CD14-positive monocyte (primary cell): ENCODE measurements at regions not wholly inside any gene's neighbourhood (a gene's known extent, or its start where the extent isn't known, plus 50 kb on each side); places are given as distances from the start of the nearest gene placed in this dataset.

ENCODE experiments used
- DNase-seq, 3 donors: peaks; one replicate each; pipeline ENCODE4 v3.0.0-alpha.2; 2011 to 2022
- H2AFZ ChIP-seq: 2 replicates; pipeline ENCODE4 v1.6.0; 2012; ENCODE audit warnings: mild to moderate bottlenecking, low read depth, low read length, inconsistent platforms; ENCODE audit not compliant: insufficient read depth, poor library complexity, severe bottlenecking
- H3K27ac ChIP-seq, 2 donors: 1 replicate in 1 of 2; 2 replicates in 1 of 2; pipeline ENCODE4 v1.5.1; 2012 to 2013; ENCODE audit warnings: low read length in 2 of 2, control low read depth in 1 of 2, inconsistent platforms in 1 of 2, low read depth in 1 of 2, mild to moderate bottlenecking in 1 of 2
- H3K27me3 ChIP-seq, 2 donors: one replicate each; pipeline versions ENCODE4 v1.6.0 to v1.6.1; 2011 to 2013; ENCODE audit warnings: low read length in 2 of 2; ENCODE audit not compliant: control insufficient read depth in 2 of 2, insufficient read depth in 2 of 2
- H3K36me3 ChIP-seq, 2 donors: replicated peaks in 1 of 2; 1 replicate in 1 of 2; 2 replicates in 1 of 2; pipeline versions ENCODE4 v1.5.1 to v1.6.1; 2012 to 2013; ENCODE audit warnings: low read length in 2 of 2, control low read depth in 1 of 2, inconsistent platforms in 1 of 2, mild to moderate bottlenecking in 1 of 2; ENCODE audit not compliant: insufficient read depth in 2 of 2, control insufficient read depth in 1 of 2
- H3K4me1 ChIP-seq, 2 donors: 1 replicate in 1 of 2; 2 replicates in 1 of 2; pipeline versions ENCODE4 v1.5.1 to v1.6.1; 2012 to 2013; ENCODE audit warnings: low read length in 2 of 2, control low read depth in 1 of 2, inconsistent platforms in 1 of 2, mild to moderate bottlenecking in 1 of 2, moderate library complexity in 1 of 2; ENCODE audit not compliant: insufficient read depth in 2 of 2, control insufficient read depth in 1 of 2
- H3K4me2 ChIP-seq: replicated peaks from 2 replicates; pipeline ENCODE3; 2012; ENCODE audit warnings: low read length, moderate library complexity, mild to moderate bottlenecking; ENCODE audit not compliant: poor library complexity, severe bottlenecking; ENCODE audit errors: extremely low read depth
- H3K4me3 ChIP-seq, 3 experiments: fragments of 200-600 bp in 1 of 3; sonication (generic) in 1 of 3; replicated peaks in 1 of 3; 1 replicate in 2 of 3; 2 replicates in 1 of 3; pipeline ENCODE4 v1.5.1; 2011 to 2013; ENCODE audit warnings: low read length in 3 of 3, mild to moderate bottlenecking in 3 of 3, control low read depth in 2 of 3, low read depth in 2 of 3, inconsistent platforms in 1 of 3, moderate library complexity in 1 of 3
- H3K79me2 ChIP-seq: 2 replicates; pipeline ENCODE4 v1.6.0; 2012; ENCODE audit warnings: mild to moderate bottlenecking, control low read depth, inconsistent platforms, low read length, moderate library complexity; ENCODE audit not compliant: insufficient read depth
- H3K9ac ChIP-seq: 2 replicates; pipeline ENCODE4 v1.6.0; 2017; ENCODE audit warnings: low read length, mild to moderate bottlenecking; ENCODE audit not compliant: insufficient read depth, poor library complexity, severe bottlenecking
- H3K9me3 ChIP-seq, 2 donors: replicated peaks in 1 of 2; 1 replicate in 1 of 2; 2 replicates in 1 of 2; pipeline versions ENCODE4 v1.5.1 to v1.6.1; 2012 to 2013; ENCODE audit warnings: low read length in 2 of 2, control low read depth in 1 of 2; ENCODE audit not compliant: control insufficient read depth in 1 of 2, insufficient read depth in 1 of 2
- H4K20me1 ChIP-seq: 2 replicates; pipeline ENCODE4 v1.6.0; 2012; ENCODE audit warnings: mild to moderate bottlenecking, low read length, control low read depth, moderate library complexity; ENCODE audit not compliant: insufficient read depth
- H3K27ac Mint-ChIP-seq, 7 donors: one replicate each; pipeline ENCODE4 v1.8.0; 2020; ENCODE audit warnings: mild to moderate bottlenecking in 7 of 7, mixed read lengths in 7 of 7, moderate library complexity in 6 of 7, inconsistent platforms in 2 of 7
- H3K27me3 Mint-ChIP-seq, 3 donors: one replicate each; pipeline ENCODE4 v1.8.0; 2021 to 2022; ENCODE audit warnings: low read depth in 3 of 3, mild to moderate bottlenecking in 3 of 3, mixed read lengths in 3 of 3, moderate library complexity in 3 of 3, inconsistent platforms in 1 of 3
- H3K36me3 Mint-ChIP-seq, 2 donors: one replicate each; pipeline ENCODE4 v1.8.0; 2020; ENCODE audit warnings: mixed read lengths in 2 of 2, inconsistent platforms in 1 of 2, mild to moderate bottlenecking in 1 of 2
- H3K4me1 Mint-ChIP-seq: one replicate; pipeline ENCODE4 v1.8.0; 2020; ENCODE audit warnings: mild to moderate bottlenecking, mixed read lengths
- H3K4me3 Mint-ChIP-seq, 2 donors: one replicate each; pipeline ENCODE4 v1.8.0; 2020; ENCODE audit warnings: mild to moderate bottlenecking in 2 of 2, mixed read lengths in 2 of 2, moderate library complexity in 1 of 2
- H3K9me3 Mint-ChIP-seq, 7 donors: one replicate each; pipeline ENCODE4 v1.8.0; 2020 to 2022; ENCODE audit warnings: mixed read lengths in 7 of 7, mild to moderate bottlenecking in 6 of 7, moderate library complexity in 6 of 7, inconsistent platforms in 2 of 7
- CTCF ChIP-seq: fragments of 200-600 bp; IDR thresholded peaks from one replicate; pipeline ENCODE4 v1.8.0; 2022; ENCODE audit warnings: antibody characterized with exemption, mild to moderate bottlenecking
- WGBS: methylation state at CpG from one replicate; pipeline ENCODE4 v1.1.5; 2013; ENCODE audit warnings: missing lambda C conversion rate; ENCODE audit not compliant: insufficient coverage; 5-methylcytosine and 5-hydroxymethylcytosine counted together
- intact Hi-C, 2 donors: fragments of 100-400 bp; cut with micrococcal nuclease; formaldehyde crosslinking; loops; one replicate each; pipeline versions ENCODE4 v1.15.0 to v1.15.1; 2023

DNA sequence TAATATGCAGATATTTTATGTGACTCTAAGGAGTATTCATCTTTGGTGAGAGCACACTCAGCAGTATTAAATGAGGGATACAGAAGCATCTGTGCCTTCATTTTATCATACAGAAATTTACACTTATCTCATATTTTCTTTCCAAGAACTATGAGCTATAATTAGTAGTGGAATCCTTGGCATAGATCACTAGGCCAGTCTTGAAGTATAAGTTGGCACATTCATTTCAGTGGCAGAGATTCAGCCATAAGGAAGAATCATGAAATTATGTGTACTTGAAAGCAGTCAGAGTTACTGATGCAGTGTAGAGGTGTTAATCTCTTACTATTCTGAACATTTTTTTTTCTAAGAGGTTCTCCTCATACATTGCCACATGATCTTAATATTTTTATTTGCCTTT, 393.6 kb upstream of the GOLIM4 start:
- no peaks in the 10 kb centered on the region for H3K27me3 Mint-ChIP-seq

GRCh38 chr3:168485936-168486335, 390.2 kb upstream of the GOLIM4 start:
- no CpG with 5 or more reads among the region's 2 CpGs for WGBS
- H3K4me3 ChIP-seq, result no peak overlapping the region
- no peaks in the 10 kb centered on the region for H3K27me3 Mint-ChIP-seq
- no peak overlapping the region for H3K4me3 Mint-ChIP-seq
- no peaks in the 10 kb centered on the region for H3K36me3 ChIP-seq
- H3K27ac Mint-ChIP-seq, result no peak overlapping the region
- H3K79me2 ChIP-seq, result no peaks in the 10 kb centered on the region
- no peak overlapping the region for H3K9ac ChIP-seq
- intact Hi-C loops, result no loop called here
- no peaks in the 10 kb centered on the region for H3K4me1 ChIP-seq
- no peaks in the 10 kb centered on the region for H3K36me3 Mint-ChIP-seq
- H3K9me3 ChIP-seq, result no peaks in the 10 kb centered on the region
- peaks cover 0 to 2% (median 0%) of the 10 kb centered on the region in 7 donors for H3K9me3 Mint-ChIP-seq
- H3K27me3 ChIP-seq, result no peaks in the 10 kb centered on the region
- no peak overlapping the region for H3K27ac ChIP-seq
- no peak overlapping the region for H2AFZ ChIP-seq
- H4K20me1 ChIP-seq, result no peaks in the 10 kb centered on the region
- no peaks in the 10 kb centered on the region for H3K4me1 Mint-ChIP-seq
- H3K4me2 ChIP-seq, result no peak overlapping the region
- DNase-seq, result no peak
- no peak for TF ChIP-seq CTCF

More for the DNA sequence above, 393.6 kb upstream of the GOLIM4 start:
- H3K4me3 Mint-ChIP-seq, result no peak overlapping the region
- H3K36me3 Mint-ChIP-seq, result no peaks in the 10 kb centered on the region
- Histone ChIP-seq H3K36me3 (no peaks in the 10 kb centered on the region), H3K9me3 (no peaks in the 10 kb centered on the region), H3K27me3 (no peaks in the 10 kb centered on the region), H4K20me1 (no peaks in the 10 kb centered on the region), H3K4me1 (no peaks in the 10 kb centered on the region), H2AFZ (no peak overlapping the region), H3K9ac (no peak overlapping the region), H3K4me3 (no peak overlapping the region), H3K79me2 (no peaks in the 10 kb centered on the region), H3K4me2 (no peak overlapping the region), H3K27ac (no peak overlapping the region)
- intact Hi-C loops, result no loop called here
- TF ChIP-seq CTCF, result no peak
- H3K27ac Mint-ChIP-seq, result no peak overlapping the region
- no peak for DNase-seq
- H3K4me1 Mint-ChIP-seq, result no peaks in the 10 kb centered on the region
- H3K9me3 Mint-ChIP-seq, result no peaks in the 10 kb centered on the region
